Testis (tissue), 2 donors: ENCODE measurements at regions not wholly inside any gene's neighbourhood (a gene's known extent, or its start where the extent isn't known, plus 50 kb on each side); places are given as distances from the start of the nearest gene placed in this dataset.

ENCODE experiments used
- CTCF ChIP-seq, 3 experiments: fragments of 450-650 bp in 2 of 3; fragments of 200-600 bp in 1 of 3; sonication (generic) in 1 of 3; IDR thresholded peaks; one replicate each; pipeline ENCODE4 v1.5.1; 2016 to 2019; ENCODE audit warnings: antibody characterized with exemption in 3 of 3, mild to moderate bottlenecking in 2 of 3, moderate library complexity in 1 of 3
- POLR2A ChIP-seq: fragments of 450-650 bp; IDR thresholded peaks from one replicate; pipeline ENCODE4 v1.6.1; 2017; ENCODE audit warnings: antibody characterized with exemption, mild to moderate bottlenecking, moderate library complexity

- no peak for TF ChIP-seq CTCF (IDR thresholded peaks at IDR 0.05)
- TF ChIP-seq POLR2A, result no peak
Measured at GRCh38 chr5:98066910-98067309, 706.6 kb upstream of the RGMB start.
